ENCODE measurements at regions not wholly inside any gene's neighbourhood (a gene's known extent, or its start where the extent isn't known, plus 50 kb on each side); places are given as distances from the start of the nearest gene placed in this dataset.

DNA sequence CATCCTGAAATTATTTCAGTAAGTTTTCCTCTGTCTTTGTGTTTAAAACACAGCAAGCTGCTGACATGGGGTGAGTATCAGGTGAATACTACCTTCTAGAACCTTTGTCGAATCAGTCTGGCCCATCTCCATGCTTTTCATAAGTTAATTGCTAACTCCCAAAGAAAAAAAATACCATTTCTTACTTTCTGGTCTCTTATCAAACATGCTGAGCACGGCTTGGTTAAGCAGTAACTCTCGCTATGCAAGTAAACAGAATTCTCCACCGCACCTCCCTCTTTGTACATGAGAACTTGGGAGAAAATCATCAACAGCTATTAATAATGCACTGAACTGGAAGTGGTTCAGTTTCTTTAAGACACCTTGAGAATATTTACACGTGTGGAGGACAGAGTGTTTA is 88.6 kb downstream of the FGF9 start (continued):
- TF ChIP-seq, protein P1, sequence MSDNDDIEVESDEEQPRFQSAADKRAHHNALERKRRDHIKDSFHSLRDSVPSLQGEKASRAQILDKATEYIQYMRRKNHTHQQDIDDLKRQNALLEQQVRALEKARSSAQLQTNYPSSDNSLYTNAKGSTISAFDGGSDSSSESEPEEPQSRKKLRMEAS (IDR thresholded peaks at IDR 0.05; ENCODE audit: low read depth) = no peak
- TF ChIP-seq EZH2phosphoT487 (IDR thresholded peaks at IDR 0.05; ENCODE audit: borderline replicate concordance, low read depth) (no peak), NFIC (IDR thresholded peaks at IDR 0.05; ENCODE audit: borderline replicate concordance) (no peak), FOXM1 (IDR thresholded peaks at IDR 0.05; ENCODE audit: low read depth) (no peak), RAD21 (IDR thresholded peaks at IDR 0.05; ENCODE audit: low read length) (no peak), GABPA (IDR thresholded peaks at IDR 0.05; ENCODE audit: low read depth) (no peak), RXRA (IDR thresholded peaks at IDR 0.05; ENCODE audit: borderline replicate concordance, low read depth) (no peak), POLR2AphosphoS5 (IDR thresholded peaks at IDR 0.05; ENCODE audit: low read depth, low read length) (no peak), YY1 (IDR thresholded peaks at IDR 0.05; ENCODE audit: low read depth) (no peak), TEAD4 (IDR thresholded peaks at IDR 0.05; ENCODE audit: borderline replicate concordance, insufficient read depth) (no peak), GATA2 (CRISPR knock-in tag; IDR thresholded peaks at IDR 0.05) (no peak)

DNA sequence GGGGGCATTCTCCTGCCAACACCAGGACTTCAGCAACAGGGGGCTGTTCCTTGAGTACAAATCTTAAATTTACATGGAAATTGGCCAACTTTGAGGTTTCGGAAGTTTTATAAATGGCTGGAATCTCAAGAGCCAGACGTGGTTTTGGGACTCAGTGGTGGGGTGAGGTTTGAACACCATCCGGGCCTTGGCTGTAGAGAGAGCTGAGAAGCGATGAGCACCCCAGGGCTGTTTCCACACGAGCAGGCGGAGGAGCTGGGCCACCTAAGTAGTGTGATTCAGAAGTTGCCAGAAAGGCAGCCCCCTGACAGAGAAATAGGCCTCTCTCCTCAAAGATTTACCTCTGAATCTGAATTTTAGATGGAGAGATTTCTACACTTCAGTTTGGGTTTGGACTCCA is 89.0 kb downstream of the FGF9 start:
- Histone ChIP-seq H2AFZ (ENCODE audit: low read depth) (no peak overlapping the region), H3K27ac (ENCODE audit: low read depth in 2 of 2, low read length in 1 of 2) (no peak overlapping the region), H3K36me3 (replicated peaks in 1 of 2; ENCODE audit: control insufficient read depth in 1 of 2, insufficient read depth in 2 of 2, low read length in 1 of 2) (no peaks in the 10 kb centered on the region), H3K9me3 (no peaks in the 10 kb centered on the region), H3F3A (replicated peaks; ENCODE audit: insufficient read depth) (no peaks in the 10 kb centered on the region), H3K79me2 (ENCODE audit: insufficient read depth) (no peaks in the 10 kb centered on the region), H3K4me1 (ENCODE audit: control insufficient read depth in 1 of 2, insufficient read depth in 2 of 2, low read depth in 1 of 2, low read length in 1 of 2) (no peaks in the 10 kb centered on the region), H3K9me2 (no peaks in the 10 kb centered on the region), H4K20me1 (ENCODE audit: insufficient read depth) (no peaks in the 10 kb centered on the region), H3K4me2 (no peak overlapping the region), H3K27me3 (ENCODE audit: insufficient read depth) (peaks cover 9% of the 10 kb centered on the region; the same call in 1 of the 2 replicates), H3K4me3 (ENCODE audit: low read depth in 2 of 2, low read length in 1 of 2) (no peak overlapping the region), H3K9ac (no peak overlapping the region)
- no peak for TF ChIP-seq GABPA (IDR thresholded peaks at IDR 0.05; ENCODE audit: low read depth)
- no peak for TF ChIP-seq FOSL2 (IDR thresholded peaks at IDR 0.05; ENCODE audit: borderline replicate concordance, low read depth)
- TF ChIP-seq, protein P2, sequence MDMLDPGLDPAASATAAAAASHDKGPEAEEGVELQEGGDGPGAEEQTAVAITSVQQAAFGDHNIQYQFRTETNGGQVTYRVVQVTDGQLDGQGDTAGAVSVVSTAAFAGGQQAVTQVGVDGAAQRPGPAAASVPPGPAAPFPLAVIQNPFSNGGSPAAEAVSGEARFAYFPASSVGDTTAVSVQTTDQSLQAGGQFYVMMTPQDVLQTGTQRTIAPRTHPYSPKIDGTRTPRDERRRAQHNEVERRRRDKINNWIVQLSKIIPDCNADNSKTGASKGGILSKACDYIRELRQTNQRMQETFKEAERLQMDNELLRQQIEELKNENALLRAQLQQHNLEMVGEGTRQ (IDR thresholded peaks at IDR 0.05; ENCODE audit: borderline replicate concordance, low read depth, low read length) = no peak
- no peak for TF ChIP-seq NRF1 (IDR thresholded peaks at IDR 0.05; ENCODE audit: low read depth, low read length)
- no peak for TF ChIP-seq MXI1 (IDR thresholded peaks at IDR 0.05; ENCODE audit: low read depth, low read length)
- no peak for TF ChIP-seq YY1 (IDR thresholded peaks at IDR 0.05; ENCODE audit: low read depth)
- TF ChIP-seq POLR2AphosphoS5 (IDR thresholded peaks at IDR 0.05; ENCODE audit: low read depth, low read length) = no peak
- TF ChIP-seq RCOR1 (IDR thresholded peaks at IDR 0.05; ENCODE audit: low read length) = no peak
- 6% methylated on average over 6 of the region's 6 CpGs for WGBS (ENCODE audit: low lambda C conversion rate)
- DNase-seq = no peak
- ChIA-PET POLR2A (no interaction called here), CTCF (no interaction called here)

DNA sequence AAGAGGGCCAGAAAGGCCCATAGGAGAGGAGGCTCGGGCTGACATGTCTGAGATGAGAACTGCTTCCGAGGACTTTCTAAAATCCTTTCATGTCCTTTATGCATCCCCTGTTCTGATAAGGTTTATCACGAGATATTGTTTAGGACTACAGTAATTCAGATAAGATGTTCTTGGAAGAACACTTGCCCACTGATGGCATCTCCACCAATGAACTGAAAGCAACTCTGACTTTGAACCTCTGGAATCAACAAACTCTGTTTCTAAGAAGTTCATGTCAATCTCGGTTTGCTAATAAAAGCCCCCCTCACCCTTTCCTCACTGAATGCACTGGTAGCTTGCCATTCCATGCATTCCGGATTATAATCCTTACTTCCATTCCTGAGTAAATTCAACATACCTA is 90.9 kb downstream of the FGF9 start:
- Histone ChIP-seq H3K9me2 (no peaks in the 10 kb centered on the region), H3K9me3 (no peaks in the 10 kb centered on the region), H3K4me1 (ENCODE audit: control insufficient read depth in 1 of 2, insufficient read depth in 2 of 2, low read depth in 1 of 2, low read length in 1 of 2) (no peaks in the 10 kb centered on the region), H4K20me1 (ENCODE audit: insufficient read depth) (no peaks in the 10 kb centered on the region), H3K27ac (ENCODE audit: low read depth in 2 of 2, low read length in 1 of 2) (no peak overlapping the region), H3F3A (replicated peaks; ENCODE audit: insufficient read depth) (no peaks in the 10 kb centered on the region), H3K36me3 (replicated peaks in 1 of 2; ENCODE audit: control insufficient read depth in 1 of 2, insufficient read depth in 2 of 2, low read length in 1 of 2) (no peaks in the 10 kb centered on the region), H3K9ac (no peak overlapping the region), H3K4me3 (ENCODE audit: low read depth in 2 of 2, low read length in 1 of 2) (no peak overlapping the region), H3K79me2 (ENCODE audit: insufficient read depth) (no peaks in the 10 kb centered on the region), H3K27me3 (ENCODE audit: insufficient read depth) (peaks cover 9% of the 10 kb centered on the region; the same call in 1 of the 2 replicates), H3K4me2 (no peak overlapping the region), H2AFZ (ENCODE audit: low read depth) (no peak overlapping the region)
- DNase-seq = no peak
- 9% methylated on average over 5 of the region's 5 CpGs for WGBS (ENCODE audit: low lambda C conversion rate)
- POLR2A ChIA-PET = no interaction called here
- CTCF ChIA-PET = no interaction called here
- TF ChIP-seq ELF1 (IDR thresholded peaks at IDR 0.05) = no peak
- TF ChIP-seq RCOR1 (IDR thresholded peaks at IDR 0.05; ENCODE audit: low read length) = no peak
- TF ChIP-seq FOSL2 (IDR thresholded peaks at IDR 0.05; ENCODE audit: borderline replicate concordance, low read depth) = no peak
- TF ChIP-seq POLR2AphosphoS5 (IDR thresholded peaks at IDR 0.05; ENCODE audit: low read depth, low read length) = no peak
- no peak for TF ChIP-seq RXRA (IDR thresholded peaks at IDR 0.05; ENCODE audit: borderline replicate concordance, low read depth)
- no peak for TF ChIP-seq FOXJ3 (CRISPR knock-in tag; IDR thresholded peaks at IDR 0.05)
- no peak for TF ChIP-seq MXI1 (IDR thresholded peaks at IDR 0.05; ENCODE audit: low read depth, low read length)
- TF ChIP-seq RFX5 (IDR thresholded peaks at IDR 0.05; ENCODE audit: low read length) = no peak
- no peak for TF ChIP-seq FOXM1 (IDR thresholded peaks at IDR 0.05; ENCODE audit: low read depth)
- TF ChIP-seq, protein P3, sequence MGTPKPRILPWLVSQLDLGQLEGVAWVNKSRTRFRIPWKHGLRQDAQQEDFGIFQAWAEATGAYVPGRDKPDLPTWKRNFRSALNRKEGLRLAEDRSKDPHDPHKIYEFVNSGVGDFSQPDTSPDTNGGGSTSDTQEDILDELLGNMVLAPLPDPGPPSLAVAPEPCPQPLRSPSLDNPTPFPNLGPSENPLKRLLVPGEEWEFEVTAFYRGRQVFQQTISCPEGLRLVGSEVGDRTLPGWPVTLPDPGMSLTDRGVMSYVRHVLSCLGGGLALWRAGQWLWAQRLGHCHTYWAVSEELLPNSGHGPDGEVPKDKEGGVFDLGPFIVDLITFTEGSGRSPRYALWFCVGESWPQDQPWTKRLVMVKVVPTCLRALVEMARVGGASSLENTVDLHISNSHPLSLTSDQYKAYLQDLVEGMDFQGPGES (IDR thresholded peaks at IDR 0.05; ENCODE audit: low read depth, low read length) = no peak
- no peak for TF ChIP-seq NFIC (IDR thresholded peaks at IDR 0.05; ENCODE audit: borderline replicate concordance)
- TF ChIP-seq, protein P2 (IDR thresholded peaks at IDR 0.05; ENCODE audit: borderline replicate concordance, low read depth, low read length) = no peak
- TF ChIP-seq SIN3A (IDR thresholded peaks at IDR 0.05; ENCODE audit: borderline replicate concordance, low read depth, low read length) = no peak
- TF ChIP-seq NRF1 (IDR thresholded peaks at IDR 0.05; ENCODE audit: low read depth, low read length) = no peak
- TF ChIP-seq, protein P1 (IDR thresholded peaks at IDR 0.05; ENCODE audit: low read depth) = no peak
- no peak for TF ChIP-seq YY1 (IDR thresholded peaks at IDR 0.05; ENCODE audit: low read depth)
- TF ChIP-seq TAF1 (IDR thresholded peaks at IDR 0.05; ENCODE audit: borderline replicate concordance, low read depth, low read length) = no peak

Data from SK-N-SH (cell line).